IMR-90 (cell line): ENCODE measurements at regions not wholly inside any gene's neighbourhood (a gene's known extent, or its start where the extent isn't known, plus 50 kb on each side); places are given as distances from the start of the nearest gene placed in this dataset.

Source experiments
- ATAC-seq: fragments of 200-7000 bp; cut with Tn5 transposase; 2 replicates; pipeline ENCODE4 v1.9.1; 2020; ENCODE audit warnings: low read depth, mild to moderate bottlenecking, moderate library complexity
- BruUV-seq: library from RNA; stranded (reverse); fragments of 400-500 nt; replicated peaks from 2 replicates; lab custom pipeline; 2021; lab: Mats Ljungman, UMichigan
- CTCF ChIA-PET: fragments of 300-600 bp; formaldehyde crosslinking; extraction: SDS; loops from one replicate; lab custom pipeline; 2021; ENCODE audit warnings: antibody characterized with exemption; lab: Yijun Ruan, JAX
- POLR2A ChIA-PET: fragments of 300-600 bp; sonication (Branson Sonifier 250); formaldehyde crosslinking; loops from one replicate; lab custom pipeline; 2022; ENCODE audit warnings: antibody characterized with exemption; ENCODE audit not compliant: unreplicated experiment; lab: Charles Lee
- DNase-seq: peaks from one replicate; pipeline ENCODE4 v3.0.0; 2013
- H2AFZ ChIP-seq: replicated peaks from 2 replicates; pipeline ENCODE3; 2013; ENCODE audit warnings: low read length, mild to moderate bottlenecking; ENCODE audit not compliant: poor library complexity
- H2AK5ac ChIP-seq: 2 replicates; pipeline ENCODE4 v1.6.1; 2013; ENCODE audit warnings: low read depth, low read length, inconsistent platforms
- H2AK9ac ChIP-seq: replicated peaks from 2 replicates; pipeline ENCODE3; 2013; ENCODE audit warnings: mild to moderate bottlenecking, low read depth, low read length, moderate library complexity; ENCODE audit not compliant: poor library complexity
- H2BK120ac ChIP-seq: 2 replicates; pipeline ENCODE4 v1.6.1; 2013; ENCODE audit warnings: low read depth, low read length, inconsistent platforms
- H2BK15ac ChIP-seq: 3 replicates; pipeline ENCODE4 v1.6.1; 2013; ENCODE audit warnings: low read depth, low read length, inconsistent platforms
- H2BK20ac ChIP-seq: 2 replicates; pipeline ENCODE4 v1.6.1; 2013; ENCODE audit warnings: low read depth, mild to moderate bottlenecking, inconsistent platforms, low read length, moderate library complexity
- H2BK5ac ChIP-seq: 2 replicates; pipeline ENCODE4 v1.6.1; 2013; ENCODE audit warnings: mild to moderate bottlenecking, low read depth, low read length, inconsistent platforms; ENCODE audit not compliant: poor library complexity, severe bottlenecking
- H3K14ac ChIP-seq: replicated peaks from 2 replicates; pipeline ENCODE4 v1.6.1; 2013; ENCODE audit warnings: low read depth, low read length, inconsistent platforms
- H3K18ac ChIP-seq: 2 replicates; pipeline ENCODE4 v1.6.1; 2013; ENCODE audit warnings: low read depth, low read length, control low read depth
- H3K23ac ChIP-seq: 2 replicates; pipeline ENCODE4 v1.6.1; 2013; ENCODE audit warnings: low read depth, low read length, inconsistent platforms
- H3K27ac ChIP-seq: 2 replicates; pipeline ENCODE4 v1.5.1; 2013; ENCODE audit warnings: mild to moderate bottlenecking, control low read depth, low read length; ENCODE audit not compliant: insufficient read depth
- H3K27me3 ChIP-seq: 2 replicates; pipeline ENCODE4 v1.6.1; 2013; ENCODE audit warnings: low read length; ENCODE audit not compliant: control insufficient read depth, insufficient read depth
- H3K36me3 ChIP-seq: 2 replicates; pipeline ENCODE4 v1.6.1; 2013; ENCODE audit warnings: low read length, mixed read lengths; ENCODE audit not compliant: control insufficient read depth, insufficient read depth
- H3K4ac ChIP-seq: 2 replicates; pipeline ENCODE4 v1.6.1; 2013; ENCODE audit warnings: low read depth, low read length, inconsistent platforms
- H3K4me1 ChIP-seq: 2 replicates; pipeline ENCODE4 v1.6.1; 2013; ENCODE audit warnings: low read length, mixed read lengths; ENCODE audit not compliant: control insufficient read depth, insufficient read depth
- H3K4me2 ChIP-seq: 2 replicates; pipeline ENCODE4 v1.6.1; 2013; ENCODE audit warnings: low read depth, mild to moderate bottlenecking, control low read depth, low read length, moderate library complexity
- H3K4me3 ChIP-seq: 2 replicates; pipeline ENCODE4 v1.5.1; 2013; ENCODE audit warnings: low read depth, mild to moderate bottlenecking, control low read depth, low read length, moderate library complexity; ENCODE audit not compliant: insufficient read depth
- H3K56ac ChIP-seq: 2 replicates; pipeline ENCODE4 v1.6.1; 2013; ENCODE audit warnings: low read length, inconsistent platforms; ENCODE audit not compliant: insufficient read depth; ENCODE audit errors: extremely low read depth
- H3K79me1 ChIP-seq, 2 experiments: 2 replicates each; pipeline ENCODE4 v1.6.1; 2013; ENCODE audit warnings: low read length in 2 of 2, inconsistent platforms in 1 of 2, low read depth in 1 of 2
- H3K9ac ChIP-seq: 2 replicates; pipeline ENCODE4 v1.6.1; 2013; ENCODE audit warnings: low read depth, low read length, control low read depth
- H3K9me1 ChIP-seq: 2 replicates; pipeline ENCODE4 v1.6.1; 2013; ENCODE audit warnings: low read length, inconsistent platforms; ENCODE audit not compliant: insufficient read depth
- H3K9me3 ChIP-seq: 2 replicates; pipeline ENCODE4 v1.6.1; 2013; ENCODE audit warnings: low read length; ENCODE audit not compliant: control insufficient read depth, insufficient read depth
- H4K20me1 ChIP-seq: 2 replicates; pipeline ENCODE4 v1.6.1; 2013; ENCODE audit warnings: low read length, inconsistent platforms; ENCODE audit not compliant: insufficient read depth
- H4K5ac ChIP-seq: 2 replicates; pipeline ENCODE4 v1.6.1; 2013; ENCODE audit warnings: mild to moderate bottlenecking, low read depth, low read length, control low read depth
- H4K8ac ChIP-seq, 2 experiments: 2 replicates each; pipeline ENCODE4 v1.6.1; 2013; ENCODE audit warnings: low read depth in 2 of 2, low read length in 2 of 2, control low read depth in 1 of 2, inconsistent platforms in 1 of 2
- H4K91ac ChIP-seq: 2 replicates; pipeline ENCODE4 v1.6.1; 2013; ENCODE audit warnings: low read depth, low read length, inconsistent platforms; ENCODE audit not compliant: insufficient read depth
- BHLHE40 ChIP-seq: fragments of 150-350 bp; IDR thresholded peaks from 2 replicates; pipeline ENCODE4 v1.6.1; 2016; ENCODE audit warnings: mild to moderate bottlenecking, low read depth, low read length
- CEBPB ChIP-seq: IDR thresholded peaks from 2 replicates; pipeline ENCODE4 v1.6.1; 2012; ENCODE audit warnings: low read depth, low read length, improper control_type of control experiment
- CHD1 ChIP-seq: IDR thresholded peaks from 2 replicates; pipeline ENCODE4 v1.6.1; 2012; ENCODE audit warnings: low read depth, low read length, improper control_type of control experiment
- ELK1 ChIP-seq: fragments of 150-350 bp; IDR thresholded peaks from 2 replicates; pipeline ENCODE4 v1.6.1; 2016; ENCODE audit warnings: low read depth, mild to moderate bottlenecking, low read length, moderate library complexity, borderline replicate concordance
- FOS ChIP-seq: fragments of 150-350 bp; IDR thresholded peaks from 2 replicates; pipeline ENCODE4 v1.6.1; 2016; ENCODE audit warnings: low read depth, low read length
- MAFK ChIP-seq: IDR thresholded peaks from 2 replicates; pipeline ENCODE4 v1.6.1; 2012; ENCODE audit warnings: low read depth, low read length, improper control_type of control experiment
- MAZ ChIP-seq: IDR thresholded peaks from 2 replicates; pipeline ENCODE4 v1.6.1; 2012; ENCODE audit warnings: low read depth, mild to moderate bottlenecking, low read length, improper control_type of control experiment, moderate library complexity, borderline replicate concordance
- MXI1 ChIP-seq: IDR thresholded peaks from 2 replicates; pipeline ENCODE4 v1.6.1; 2012; ENCODE audit warnings: low read depth, mild to moderate bottlenecking, low read length, moderate library complexity, borderline replicate concordance
- NFE2L2 ChIP-seq: fragments of 150-350 bp; IDR thresholded peaks from 2 replicates; pipeline ENCODE4 v1.6.1; 2016; ENCODE audit warnings: low read depth, mild to moderate bottlenecking, low read length
- RAD21 ChIP-seq: IDR thresholded peaks from 2 replicates; pipeline ENCODE4 v1.6.1; 2012; ENCODE audit warnings: low read length, improper control_type of control experiment
- RFX5 ChIP-seq: IDR thresholded peaks from 2 replicates; pipeline ENCODE4 v1.8.0; 2012; ENCODE audit warnings: low read depth, mild to moderate bottlenecking, low read length, moderate library complexity
- USF2 ChIP-seq: fragments of 150-350 bp; IDR thresholded peaks from 2 replicates; pipeline ENCODE4 v1.6.1; 2017; ENCODE audit warnings: mild to moderate bottlenecking, antibody characterized with exemption, low read length, low read depth
- WGBS, 2 experiments: methylation state at CpG; one replicate each; pipeline versions ENCODE4 v1.1.5 to v1.1.7; 2013; ENCODE audit warnings: missing lambda C conversion rate in 2 of 2; ENCODE audit not compliant: insufficient read length in 1 of 2; ENCODE audit errors: extremely low coverage in 2 of 2; 5-methylcytosine and 5-hydroxymethylcytosine counted together
- dilution Hi-C: fragments of 300-500 bp; cut with HindIII; formaldehyde crosslinking; loops from one replicate; pipeline ENCODE4 v1.14.3; 2018; ENCODE audit warnings: low sequenced_read_pairs; ENCODE audit not compliant: unreplicated experiment
- in situ Hi-C: fragments of 300-500 bp; cut with MboI; formaldehyde crosslinking; loops from 3 replicates; pipeline ENCODE4 v1.14.3; 2019; ENCODE audit warnings: low sequenced_read_pairs, inconsistent platforms, mixed read lengths
- intact Hi-C: fragments of 100-400 bp; cut with micrococcal nuclease; formaldehyde crosslinking; loops from 2 replicates; pipeline ENCODE4 v1.10.0; 2022

- intact Hi-C loops (no loop called here), in situ Hi-C loops (no loop called here), dilution Hi-C loops (no loop called here)
- no peaks in the 10 kb centered on the region for H3K9me3 ChIP-seq
- ATAC-seq, result no peak
- no peak overlapping the region for H2AK9ac ChIP-seq
- CTCF ChIA-PET, result interaction anchor here (0.8 kb wide), 1 partner anchor 14 kb away, joined by 5 read pairs; no protein-coding TSS in a partner anchor
- no peak overlapping the region for H3K4ac ChIP-seq
- H4K20me1 ChIP-seq, result no peaks in the 10 kb centered on the region
- TF ChIP-seq RAD21 (no peak), ELK1 (no peak), MAFK (no peak), MAZ (no peak), USF2 (no peak), NFE2L2 (no peak), FOS (no peak), BHLHE40 (no peak), RFX5 (no peak), CEBPB (no peak), MXI1 (no peak), CHD1 (no peak)
- H3K18ac ChIP-seq, result no peak overlapping the region
- H3K27ac ChIP-seq, result no peak overlapping the region
- no peak overlapping the region for H2BK15ac ChIP-seq
- no peak overlapping the region for H3K56ac ChIP-seq
- H3K4me1 ChIP-seq, result no peaks in the 10 kb centered on the region
- H2BK5ac ChIP-seq, result no peak overlapping the region
- no peak overlapping the region for H2BK120ac ChIP-seq
- no peaks in the 10 kb centered on the region for H3K79me1 ChIP-seq
- no peak overlapping the region for H3K14ac ChIP-seq
- H2AFZ ChIP-seq, result no peak overlapping the region
- H3K23ac ChIP-seq, result no peak overlapping the region
- no TSS peak for BruUV-seq
- no peak overlapping the region for H2AK5ac ChIP-seq
- no peaks in the 10 kb centered on the region for H3K9me1 ChIP-seq
- H3K9ac ChIP-seq, result no peak overlapping the region
- H2BK20ac ChIP-seq, result no peak overlapping the region
- WGBS, 2 experiments, result no CpG with 5 or more reads among the region's 1 CpG
- no peak overlapping the region for H3K4me2 ChIP-seq
- no peaks in the 10 kb centered on the region for H3K36me3 ChIP-seq
- no peaks in the 10 kb centered on the region for H3K27me3 ChIP-seq
- DNase-seq, result no peak
- no peak overlapping the region for H4K5ac ChIP-seq
- H3K4me3 ChIP-seq, result no peak overlapping the region
- H4K8ac ChIP-seq, result no peak overlapping the region
- no peak overlapping the region for H4K91ac ChIP-seq
- POLR2A ChIA-PET, result no interaction called here
Measured at GRCh38 chr12:67147030-67147429, 122.1 kb upstream of the CAND1 start.
